T-cell (primary cell): ENCODE measurements at regions not wholly inside any gene's neighbourhood (a gene's known extent, or its start where the extent isn't known, plus 50 kb on each side); places are given as distances from the start of the nearest gene placed in this dataset.

Source experiments
- ATAC-seq, 4 experiments: fragments of 200-7000 bp in 3 of 4; fragments of 150-1000 bp in 1 of 4; cut with Tn5 transposase; replicated peaks in 1 of 4; 1 replicate in 3 of 4; 2 replicates in 1 of 4; pipeline ENCODE4 v1.10.0; 2021; ENCODE audit warnings: moderate library complexity in 3 of 4, mild to moderate bottlenecking in 2 of 4, moderate number of reproducible peaks in 1 of 4
- CTCF ChIA-PET, 2 donors: fragments of 300-600 bp; sonication (Branson Sonifier 250); formaldehyde crosslinking; loops; one replicate each; lab custom pipeline; 2022; ENCODE audit warnings: antibody characterized with exemption in 2 of 2; lab: Charles Lee
- POLR2A ChIA-PET, 2 donors: fragments of 300-600 bp; sonication (Branson Sonifier 250); formaldehyde crosslinking; loops; one replicate each; lab custom pipeline; 2022; ENCODE audit warnings: antibody characterized with exemption in 2 of 2; lab: Charles Lee
- DNase-seq, 35 experiments: peaks; one replicate each; pipeline versions ENCODE4 v3.0.0 to v3.0.0-alpha.2; 2013 to 2023
- H3K27ac ChIP-seq: one replicate; pipeline ENCODE4 v1.5.1; 2013; ENCODE audit warnings: low read length
- H3K27me3 ChIP-seq, 2 experiments: replicated peaks in 1 of 2; 1 replicate in 1 of 2; 2 replicates in 1 of 2; pipeline versions ENCODE4 v1.6.1 to v1.7.0; 2013; ENCODE audit warnings: low read length in 1 of 2, mixed read lengths in 1 of 2; ENCODE audit not compliant: control insufficient read depth in 2 of 2, insufficient read depth in 2 of 2; ENCODE audit errors: extremely low read depth in 1 of 2
- H3K36me3 ChIP-seq, 2 donors: 1 replicate in 1 of 2; 2 replicates in 1 of 2; pipeline versions ENCODE4 v1.6.1 to v1.7.0; 2013; ENCODE audit warnings: low read length in 1 of 2; ENCODE audit not compliant: control insufficient read depth in 2 of 2, insufficient read depth in 1 of 2; ENCODE audit errors: extremely low read depth in 1 of 2
- H3K4me1 ChIP-seq, 2 experiments: 1 replicate in 1 of 2; 2 replicates in 1 of 2; pipeline versions ENCODE4 v1.6.1 to v1.7.0; 2013; ENCODE audit warnings: low read length in 2 of 2, mixed read lengths in 1 of 2; ENCODE audit not compliant: insufficient read depth in 2 of 2, control insufficient read depth in 1 of 2; ENCODE audit errors: extremely low read depth in 1 of 2
- H3K4me3 ChIP-seq, 2 donors: 1 replicate in 1 of 2; 2 replicates in 1 of 2; pipeline versions ENCODE4 v1.5.1 to v1.7.0; 2013; ENCODE audit warnings: mild to moderate bottlenecking in 2 of 2, low read length in 1 of 2, moderate library complexity in 1 of 2; ENCODE audit not compliant: control insufficient read depth in 1 of 2; ENCODE audit errors: extremely low read depth in 1 of 2
- H3K9me3 ChIP-seq: 2 replicates; pipeline ENCODE4 v1.7.0; 2013
- H3K27ac Mint-ChIP-seq, 2 donors: one replicate each; pipeline ENCODE4 v1.8.0; 2020 to 2021; ENCODE audit warnings: mild to moderate bottlenecking in 2 of 2, mixed read lengths in 2 of 2
- H3K27me3 Mint-ChIP-seq, 2 donors: one replicate each; pipeline ENCODE4 v1.8.0; 2021 to 2022; ENCODE audit warnings: mixed read lengths in 2 of 2
- H3K36me3 Mint-ChIP-seq: one replicate; pipeline ENCODE4 v1.8.0; 2021; ENCODE audit warnings: mixed read lengths
- H3K4me1 Mint-ChIP-seq, 3 donors: one replicate each; pipeline ENCODE4 v1.8.0; 2020 to 2022; ENCODE audit warnings: mixed read lengths in 3 of 3, mild to moderate bottlenecking in 1 of 3
- H3K4me3 Mint-ChIP-seq, 3 donors: one replicate each; pipeline ENCODE4 v1.8.0; 2020 to 2022; ENCODE audit warnings: mild to moderate bottlenecking in 3 of 3, mixed read lengths in 3 of 3, moderate library complexity in 3 of 3
- H3K9me3 Mint-ChIP-seq, 3 donors: one replicate each; pipeline ENCODE4 v1.8.0; 2020 to 2022; ENCODE audit warnings: mixed read lengths in 3 of 3
- WGBS: methylation state at CpG from one replicate; pipeline ENCODE4 v1.1.5; 2013; ENCODE audit warnings: missing lambda C conversion rate; ENCODE audit not compliant: insufficient coverage; 5-methylcytosine and 5-hydroxymethylcytosine counted together

- ATAC-seq, result no peak
- H3K4me1 Mint-ChIP-seq, result no peaks in the 10 kb centered on the region
- ChIA-PET POLR2A (no interaction called here), CTCF (no interaction called here)
- Histone ChIP-seq H3K27me3 (no peaks in the 10 kb centered on the region), H3K9me3 (no peaks in the 10 kb centered on the region), H3K4me1 (no peaks in the 10 kb centered on the region), H3K36me3 (no peaks in the 10 kb centered on the region), H3K27ac (no peak overlapping the region), H3K4me3 (no peak overlapping the region)
- 100% methylated on average over 1 of the region's 2 CpGs for WGBS
- H3K27me3 Mint-ChIP-seq, result peaks cover 0 to 8% of the 10 kb centered on the region in 2 donors
- DNase-seq, result no peak
- no peaks in the 10 kb centered on the region for H3K36me3 Mint-ChIP-seq
- H3K9me3 Mint-ChIP-seq, result no peaks in the 10 kb centered on the region
- no peak overlapping the region for H3K4me3 Mint-ChIP-seq
- H3K27ac Mint-ChIP-seq, result no peak overlapping the region
Measured at GRCh38 chr2:47235132-47235531, 58.8 kb upstream of the CALM2 start.

GRCh38 chr2:47234456-47234855 is 58.1 kb upstream of the CALM2 start:
- ATAC-seq (no peak), DNase-seq (no peak)
- Mint-ChIP-seq H3K4me3 (no peak overlapping the region), H3K36me3 (no peaks in the 10 kb centered on the region), H3K4me1 (no peaks in the 10 kb centered on the region), H3K27me3 (peaks cover 0 to 8% of the 10 kb centered on the region in 2 donors), H3K27ac (no peak overlapping the region), H3K9me3 (no peaks in the 10 kb centered on the region)
- CTCF ChIA-PET, result no interaction called here
- Histone ChIP-seq H3K4me3 (no peak overlapping the region), H3K36me3 (no peaks in the 10 kb centered on the region), H3K4me1 (no peaks in the 10 kb centered on the region), H3K9me3 (no peaks in the 10 kb centered on the region), H3K27me3 (no peaks in the 10 kb centered on the region), H3K27ac (no peak overlapping the region)
- POLR2A ChIA-PET, result no interaction called here
- 94% methylated on average over 3 of the region's 6 CpGs for WGBS

GRCh38 chr2:47232738-47233415 is 56.6 kb upstream of the CALM2 start:
- CTCF ChIA-PET, result no interaction called here
- H3K27ac Mint-ChIP-seq, result no peak overlapping the region
- no peak overlapping the region for H3K4me3 ChIP-seq
- WGBS, result 100% methylated on average over 1 of the region's 8 CpGs
- H3K4me3 Mint-ChIP-seq, result no peak overlapping the region
- no peaks in the 10 kb centered on the region for H3K9me3 Mint-ChIP-seq
- no peaks in the 10 kb centered on the region for H3K9me3 ChIP-seq
- no peak for DNase-seq
- no peaks in the 10 kb centered on the region for H3K4me1 ChIP-seq
- ATAC-seq, result no peak
- H3K27me3 ChIP-seq, result no peaks in the 10 kb centered on the region
- no peaks in the 10 kb centered on the region for H3K4me1 Mint-ChIP-seq
- H3K36me3 ChIP-seq, result no peaks in the 10 kb centered on the region
- peaks cover 0 to 4% of the 10 kb centered on the region in 2 donors for H3K27me3 Mint-ChIP-seq
- H3K27ac ChIP-seq, result no peak overlapping the region
- POLR2A ChIA-PET, result no interaction called here
- no peaks in the 10 kb centered on the region for H3K36me3 Mint-ChIP-seq

- POLR2A ChIA-PET, result no interaction called here
- Histone ChIP-seq H3K9me3 (no peaks in the 10 kb centered on the region), H3K36me3 (no peaks in the 10 kb centered on the region), H3K27ac (no peak overlapping the region), H3K4me3 (no peak overlapping the region), H3K4me1 (no peaks in the 10 kb centered on the region), H3K27me3 (no peaks in the 10 kb centered on the region)
- ATAC-seq, result no peak
- no peak for DNase-seq
- Mint-ChIP-seq H3K27ac (no peak overlapping the region), H3K4me3 (no peak overlapping the region), H3K9me3 (no peaks in the 10 kb centered on the region), H3K27me3 (peaks cover 0 to 4% of the 10 kb centered on the region in 2 donors), H3K36me3 (no peaks in the 10 kb centered on the region), H3K4me1 (no peaks in the 10 kb centered on the region)
- WGBS, result 73% methylated on average over 4 of the region's 4 CpGs
- CTCF ChIA-PET, result no interaction called here
Measured at GRCh38 chr2:47230418-47230817, 54.1 kb upstream of the CALM2 start.

- Mint-ChIP-seq H3K27ac (no peak overlapping the region), H3K9me3 (no peaks in the 10 kb centered on the region), H3K4me1 (no peaks in the 10 kb centered on the region), H3K36me3 (no peaks in the 10 kb centered on the region), H3K4me3 (no peak overlapping the region), H3K27me3 (no peaks in the 10 kb centered on the region)
- Histone ChIP-seq H3K4me1 (no peaks in the 10 kb centered on the region), H3K27ac (no peak overlapping the region), H3K9me3 (no peaks in the 10 kb centered on the region), H3K4me3 (no peak overlapping the region), H3K27me3 (no peaks in the 10 kb centered on the region), H3K36me3 (no peaks in the 10 kb centered on the region)
- DNase-seq (no peak), ATAC-seq (no peak)
- ChIA-PET POLR2A (no interaction called here), CTCF (no interaction called here)
- WGBS, result 90% methylated on average over 5 of the region's 9 CpGs
Measured at GRCh38 chr2:47227532-47228279, 51.4 kb upstream of the CALM2 start.

GRCh38 chr2:47226923-47227220 is 50.6 kb upstream of the CALM2 start:
- ChIA-PET CTCF (no interaction called here), POLR2A (interaction anchor here in 1 of 2 donors (0.6 kb wide), 1 partner anchor 10 kb away, joined by 7 read pairs; no protein-coding TSS in a partner anchor)
- Histone ChIP-seq H3K9me3 (no peaks in the 10 kb centered on the region), H3K27ac (no peak overlapping the region), H3K36me3 (no peaks in the 10 kb centered on the region), H3K4me1 (no peaks in the 10 kb centered on the region), H3K4me3 (no peak overlapping the region), H3K27me3 (no peaks in the 10 kb centered on the region)
- Mint-ChIP-seq H3K27ac (no peak overlapping the region), H3K27me3 (no peaks in the 10 kb centered on the region), H3K9me3 (no peaks in the 10 kb centered on the region), H3K4me1 (no peaks in the 10 kb centered on the region), H3K36me3 (no peaks in the 10 kb centered on the region), H3K4me3 (no peak overlapping the region)
- ATAC-seq (no peak), DNase-seq (no peak)
- WGBS, result no CpG with 5 or more reads among the region's 6 CpGs
